NOMO-1 treated with DMSO at 0.1 percent for 48 hours (cell line): ENCODE measurements at regions not wholly inside any gene's neighbourhood (a gene's known extent, or its start where the extent isn't known, plus 50 kb on each side); places are given as distances from the start of the nearest gene placed in this dataset.
A peak's percentile ranks its signal among the peaks of the same experiment; 100 is the strongest.

Source experiments
- DNase-seq: peaks from one replicate; lab custom pipeline; 2025; ENCODE audit not compliant: unreplicated experiment; lab: John Stamatoyannopoulos, UW

- DNase-seq, result no peak
Measured at GRCh38 chr20:22321191-22321590, 263.2 kb downstream of the FOXA2 start.

- DNase-seq, result no peak
Measured at GRCh38 chr20:22320245-22320915, 264.0 kb downstream of the FOXA2 start.

- DNase-seq, result no peak
Measured at GRCh38 chr20:22315771-22316170, 268.6 kb downstream of the FOXA2 start.

GRCh38 chr20:22315073-22315472 lies 269.3 kb downstream of the FOXA2 start:
- no peak for DNase-seq

GRCh38 chr20:22312744-22313346 lies 271.5 kb downstream of the FOXA2 start:
- no peak for DNase-seq

- DNase-seq, result no peak
Measured at GRCh38 chr20:22308934-22309333, 275.4 kb downstream of the FOXA2 start.

- no peak for DNase-seq
Measured at GRCh38 chr20:22307409-22307808, 277.0 kb downstream of the FOXA2 start.

- no peak for DNase-seq
Measured at GRCh38 chr20:22305381-22305780, 279.0 kb downstream of the FOXA2 start.

GRCh38 chr20:22303523-22303922 lies 280.8 kb downstream of the FOXA2 start:
- no peak for DNase-seq

- DNase-seq, result no peak
Measured at GRCh38 chr20:22302039-22302438, 282.3 kb downstream of the FOXA2 start.

GRCh38 chr20:22293886-22294285 lies 290.5 kb downstream of the FOXA2 start:
- DNase-seq, result no peak

- no peak for DNase-seq
Measured at GRCh38 chr20:22289442-22289841, 294.9 kb downstream of the FOXA2 start.

- no peak for DNase-seq
Measured at GRCh38 chr20:22288957-22289356, 295.4 kb downstream of the FOXA2 start.

- no peak for DNase-seq
Measured at GRCh38 chr20:22288156-22288555, 296.2 kb downstream of the FOXA2 start.

GRCh38 chr20:22285555-22285954 lies 298.8 kb downstream of the FOXA2 start:
- no peak for DNase-seq

GRCh38 chr20:22282696-22283095 lies 301.7 kb downstream of the FOXA2 start:
- DNase-seq, result no peak

GRCh38 chr20:22274330-22274729 lies 310.0 kb downstream of the FOXA2 start:
- no peak for DNase-seq

GRCh38 chr20:22268675-22269074 lies 315.7 kb downstream of the FOXA2 start:
- no peak for DNase-seq

GRCh38 chr20:22264917-22265316 lies 319.5 kb downstream of the FOXA2 start:
- DNase-seq, result no peak

- DNase-seq, result no peak
Measured at GRCh38 chr20:22260506-22260905, 323.9 kb downstream of the FOXA2 start.

GRCh38 chr20:22257912-22258311 lies 326.5 kb downstream of the FOXA2 start:
- DNase-seq, result no peak

- peak; percentile 7 for DNase-seq
Measured at GRCh38 chr20:22248051-22248667, 336.2 kb downstream of the FOXA2 start.

GRCh38 chr20:22245139-22245538 lies 339.2 kb downstream of the FOXA2 start:
- no peak for DNase-seq
